GM19239 (cell line): ENCODE measurements at regions not wholly inside any gene's neighbourhood (a gene's known extent, or its start where the extent isn't known, plus 50 kb on each side); places are given as distances from the start of the nearest gene placed in this dataset.
"Not testable (repeated sequence)": the region's sequence is repeated elsewhere in the genome, so short reads cannot be mapped to it uniquely, and the experiment has no call there.

Experiments used
- DNase-seq: peaks from one replicate; pipeline ENCODE4 v3.0.0; 2011; ENCODE audit warnings: low spot score; ENCODE audit not compliant: insufficient read length
- FAIRE-seq: peaks from 2 replicates; lab custom pipeline; 2011; peaks lifted over from hg19 to GRCh38; lab: Jason Lieb, UNC

DNA sequence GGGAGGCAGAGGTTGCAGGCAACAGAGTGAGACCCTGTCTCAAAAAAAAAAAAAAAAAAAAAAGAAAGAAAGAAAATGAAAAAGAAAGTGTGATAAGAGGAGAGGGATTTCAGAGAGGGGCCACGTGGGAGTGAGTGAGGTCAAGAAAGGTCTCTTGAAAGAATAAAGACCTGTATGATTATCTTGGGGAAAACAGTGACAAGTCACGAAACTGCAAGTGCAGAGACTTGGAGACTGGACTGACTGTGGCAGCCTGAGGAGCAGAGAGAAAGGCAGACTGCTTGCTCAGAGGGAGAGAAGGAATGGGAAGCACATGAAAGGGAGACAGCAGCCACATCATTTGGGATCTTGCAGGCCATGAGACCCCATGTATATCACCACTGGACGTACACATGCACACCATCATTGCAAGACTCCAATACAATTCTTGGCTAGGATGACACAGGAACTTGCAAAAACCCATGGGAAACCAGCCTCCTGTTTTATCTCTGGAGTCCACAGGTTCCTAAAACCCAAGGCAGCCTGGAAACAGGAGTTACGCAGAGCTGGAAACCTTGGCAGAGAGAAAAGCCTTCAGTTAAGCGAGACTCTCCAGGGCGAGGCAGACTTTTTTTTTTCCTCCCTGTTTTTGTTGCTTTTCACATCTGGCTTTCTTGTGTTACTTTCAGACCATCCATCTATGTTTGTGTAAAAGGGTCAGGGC, 207.0 kb upstream of the TBL1X start:
- FAIRE-seq (no peak), DNase-seq (no peak)

DNA sequence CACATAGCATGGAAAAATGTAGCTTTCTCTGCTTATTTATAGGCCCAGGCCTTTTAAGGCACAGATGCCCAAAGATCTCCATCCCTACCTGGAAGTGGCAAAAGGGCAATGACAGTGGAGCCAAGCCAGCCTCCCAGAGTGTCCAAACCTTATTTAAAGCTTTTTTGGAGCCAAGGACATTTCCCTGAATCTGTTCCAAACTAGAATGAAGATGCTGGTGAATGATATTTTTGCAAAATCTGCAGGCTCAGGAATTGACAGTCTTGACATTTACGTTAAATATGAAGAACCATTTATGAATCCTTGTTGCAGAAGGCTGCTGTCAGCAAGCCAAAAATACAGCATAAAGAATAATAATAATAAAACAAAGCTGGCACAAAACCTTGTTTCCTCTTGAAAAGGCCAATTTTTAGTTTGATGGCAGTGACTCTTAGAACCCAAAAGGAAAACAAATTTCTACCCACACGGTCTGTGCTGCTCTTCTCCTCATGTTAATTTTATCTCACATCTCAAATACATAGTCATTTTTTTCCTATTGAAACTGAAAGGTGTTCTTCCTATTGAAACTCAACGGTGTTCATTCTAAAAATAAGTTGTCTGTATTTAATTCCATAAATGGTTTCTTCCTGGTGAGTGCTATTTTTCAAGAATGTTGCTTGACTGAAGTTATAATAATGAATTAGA, 206.3 kb upstream of the TBL1X start:
- DNase-seq (no peak), FAIRE-seq (peak; percentile 23)

DNA sequence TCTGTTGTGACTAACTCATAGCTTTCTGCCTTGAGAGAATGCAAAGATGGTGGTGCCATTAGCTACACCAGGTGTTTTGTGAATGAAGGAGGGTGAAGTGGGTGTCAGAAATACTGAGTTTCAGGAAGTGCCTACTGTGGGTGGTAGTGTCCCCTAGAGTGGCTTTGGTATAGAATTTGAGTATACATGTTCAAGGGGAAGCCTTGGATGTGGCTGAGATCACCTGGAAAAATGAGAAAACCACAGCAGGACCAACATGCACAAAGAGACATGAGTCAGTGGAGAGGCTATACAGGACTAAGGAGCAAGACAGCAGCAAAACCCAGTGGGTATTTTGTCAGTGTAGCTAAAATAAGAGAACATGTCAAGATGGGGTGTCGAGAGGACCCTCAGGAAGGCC, 204.3 kb upstream of the TBL1X start:
- DNase-seq: no peak
- no peak for FAIRE-seq

DNA sequence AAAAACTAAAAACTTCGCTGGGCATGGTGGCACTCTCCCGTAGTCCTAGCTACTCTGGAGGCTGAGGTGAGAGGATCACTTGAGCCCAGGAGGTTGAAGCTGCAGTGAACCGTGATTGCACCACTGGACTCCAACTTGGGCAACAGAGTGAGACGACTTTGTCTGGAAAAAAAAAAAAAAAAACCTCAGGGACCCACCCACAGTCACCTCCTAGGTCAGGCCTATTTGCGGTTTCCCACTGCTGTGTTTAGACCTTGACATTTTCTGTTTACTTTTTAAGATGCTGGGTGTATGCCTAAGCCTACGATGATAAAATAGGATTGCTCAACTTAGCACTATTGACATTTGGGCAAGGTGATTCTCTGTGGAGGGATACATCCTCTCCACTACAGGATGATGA, 197.4 kb upstream of the TBL1X start:
- DNase-seq: no peak
- no peak for FAIRE-seq

DNA sequence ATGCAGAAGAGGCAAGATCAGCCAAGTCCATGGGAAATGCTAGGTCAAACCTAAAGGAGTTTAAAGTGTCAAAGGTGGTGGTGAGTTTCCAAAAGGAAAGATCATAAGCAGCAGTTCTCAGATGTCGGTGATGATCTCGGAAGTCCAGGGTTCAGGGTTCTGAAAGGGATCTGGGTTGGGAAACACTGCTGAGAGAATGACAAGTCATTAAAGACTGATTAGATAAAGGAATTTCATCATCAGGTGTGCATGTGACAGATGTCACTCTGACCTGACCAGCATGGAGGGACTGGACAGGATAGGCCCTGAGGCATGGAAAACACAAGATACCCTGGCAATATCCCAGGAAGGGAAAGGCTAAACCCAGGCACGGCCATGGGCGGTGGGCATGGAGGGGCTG, 195.7 kb upstream of the TBL1X start:
- FAIRE-seq: no peak
- no peak for DNase-seq

DNA sequence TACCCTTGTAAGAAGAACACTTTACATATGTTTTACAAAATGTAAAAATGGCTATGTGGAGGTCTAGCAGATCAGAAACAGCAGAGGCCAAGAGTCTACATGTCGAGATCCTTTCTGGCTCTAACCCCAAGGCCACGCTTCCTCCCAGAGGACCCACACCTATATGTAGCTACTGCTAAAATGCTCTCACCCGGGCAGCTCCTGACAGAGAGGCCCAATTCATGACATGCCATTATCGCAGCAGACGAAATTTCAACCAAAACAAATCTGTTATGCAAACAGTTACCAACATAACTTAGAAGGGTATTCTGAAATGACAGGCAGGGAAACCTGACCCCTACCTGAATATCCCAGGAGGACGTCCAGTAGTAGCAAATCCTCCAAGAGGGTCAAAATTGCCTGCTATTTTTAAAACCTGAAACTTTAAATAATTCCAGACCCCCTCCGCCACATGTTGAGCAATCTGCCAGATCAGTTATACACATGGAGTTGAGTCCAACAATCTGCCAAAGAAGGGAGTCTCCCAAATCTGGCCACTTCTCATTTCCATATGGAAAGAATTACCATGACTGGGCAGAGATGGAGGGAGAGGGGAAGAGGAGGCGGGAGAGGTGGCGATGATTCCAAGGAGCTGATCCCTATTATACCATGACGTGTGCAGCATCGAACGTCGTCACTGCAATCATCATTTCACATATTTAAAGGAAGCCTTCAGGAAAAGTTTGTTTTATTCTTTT, 192.9 kb upstream of the TBL1X start:
- FAIRE-seq (no peak), DNase-seq (no peak)

DNA sequence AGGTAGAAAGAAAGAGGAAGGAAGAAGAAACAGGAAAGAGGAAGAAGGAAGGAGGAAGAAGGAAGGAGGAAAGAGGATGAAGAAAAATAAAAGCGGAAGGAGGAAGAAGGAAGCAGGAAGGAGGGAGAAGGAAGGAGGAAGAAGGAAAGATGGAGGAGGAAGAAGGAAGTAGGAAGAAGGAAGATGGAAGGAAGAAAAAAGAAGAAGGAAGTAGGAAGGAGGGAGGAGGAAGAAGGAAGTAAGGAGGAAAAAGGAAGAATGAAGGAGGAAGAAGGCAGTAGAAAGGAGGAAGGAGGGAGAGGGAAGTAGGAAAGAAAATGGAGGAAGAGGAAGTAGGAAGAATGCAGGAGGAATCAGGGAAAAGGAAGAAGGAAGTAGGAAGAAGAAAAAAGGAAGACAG, 191.1 kb upstream of the TBL1X start:
- no peak for DNase-seq
- FAIRE-seq: no peak

DNA sequence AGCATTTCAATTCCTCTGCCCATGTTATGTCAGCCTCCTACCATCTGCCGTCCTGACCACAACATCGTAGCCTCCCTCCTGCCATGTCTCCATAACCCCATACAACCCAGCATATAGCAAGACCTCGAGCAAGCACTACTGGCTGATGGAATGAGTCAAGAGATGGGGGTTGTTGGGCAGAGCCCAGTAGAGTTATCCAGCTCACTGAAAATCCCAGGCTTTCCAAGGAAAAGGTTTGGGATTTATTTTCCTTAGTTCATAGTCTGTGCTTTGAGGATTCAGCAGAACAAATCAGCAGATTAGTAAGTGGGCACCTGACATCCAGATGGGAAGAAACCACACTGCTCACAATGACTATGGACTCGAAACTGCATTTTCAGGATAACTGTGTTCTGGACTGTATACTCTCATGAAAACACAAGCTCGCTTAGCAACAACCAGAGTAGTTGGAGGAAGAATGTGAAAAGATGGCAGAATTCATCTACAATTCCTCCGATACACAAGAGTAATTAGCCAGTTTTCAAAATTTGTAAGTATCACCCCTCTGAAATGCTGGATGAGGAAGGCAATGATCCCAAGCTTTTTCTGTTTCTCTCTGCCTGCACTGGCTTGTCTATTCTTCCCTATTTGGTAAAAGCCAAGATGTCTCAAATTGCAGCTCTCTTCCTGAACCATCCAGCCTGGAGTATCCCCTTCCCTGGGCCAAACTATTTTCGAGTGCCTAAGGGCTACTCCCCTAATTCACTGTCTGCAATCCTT, 186.2 kb upstream of the TBL1X start:
- peak; percentile 31 for FAIRE-seq
- DNase-seq: no peak

DNA sequence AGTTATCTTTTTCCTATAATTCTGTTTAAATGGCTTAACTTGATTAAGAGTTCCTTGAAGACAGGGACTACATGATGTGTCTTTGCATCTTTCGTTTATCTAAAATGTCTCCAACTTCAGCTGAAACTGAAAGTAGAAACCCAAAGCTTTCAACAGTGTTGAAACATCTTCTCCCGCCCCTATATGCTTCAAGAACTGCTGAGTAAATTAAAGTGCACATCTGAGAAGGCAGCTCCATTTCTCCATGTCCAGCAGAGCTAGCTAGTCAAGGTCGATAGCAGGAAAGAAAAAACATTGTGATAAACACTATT, 185.7 kb upstream of the TBL1X start:
- FAIRE-seq (peak; percentile 62), DNase-seq (no peak)

DNA sequence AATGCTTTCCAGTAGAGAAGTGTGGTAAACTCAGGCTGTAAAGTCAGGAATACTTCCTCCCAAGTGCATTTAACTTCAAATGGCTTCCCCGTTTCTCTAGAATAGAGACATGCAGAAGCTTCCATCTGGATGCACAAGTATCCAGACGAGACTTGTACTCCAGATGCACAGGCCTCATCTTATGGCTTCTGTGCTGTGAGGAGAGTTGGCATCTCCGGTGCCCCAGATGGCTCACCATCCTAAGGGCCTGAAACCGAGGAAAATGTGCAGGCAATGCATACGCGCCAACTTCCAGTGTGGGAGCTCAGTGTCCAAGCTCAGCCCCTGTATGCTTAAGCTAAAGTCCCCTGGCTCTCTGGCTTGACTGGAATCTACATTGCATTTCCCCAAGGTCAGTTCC, 184.0 kb upstream of the TBL1X start:
- no peak for DNase-seq
- FAIRE-seq: no peak

DNA sequence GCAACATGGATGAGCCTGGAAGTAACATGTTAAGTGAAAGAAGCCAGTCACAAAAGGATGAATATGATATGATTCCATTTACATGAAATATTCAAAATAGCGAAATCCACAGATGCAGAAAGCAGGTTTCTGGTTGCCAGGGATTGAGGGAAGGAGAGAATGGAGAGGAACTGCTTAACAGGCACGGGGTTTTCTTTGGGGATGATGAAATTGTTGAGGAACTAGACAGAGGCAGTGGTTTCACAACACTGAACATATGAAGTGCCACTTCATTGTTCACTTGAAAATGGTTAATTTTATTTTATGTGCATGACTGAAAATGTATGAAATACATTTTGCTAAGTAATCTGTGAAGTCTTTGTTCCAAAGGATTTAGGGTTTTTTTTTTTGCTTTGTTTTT, 182.5 kb upstream of the TBL1X start:
- FAIRE-seq (no peak), DNase-seq (no peak)

DNA sequence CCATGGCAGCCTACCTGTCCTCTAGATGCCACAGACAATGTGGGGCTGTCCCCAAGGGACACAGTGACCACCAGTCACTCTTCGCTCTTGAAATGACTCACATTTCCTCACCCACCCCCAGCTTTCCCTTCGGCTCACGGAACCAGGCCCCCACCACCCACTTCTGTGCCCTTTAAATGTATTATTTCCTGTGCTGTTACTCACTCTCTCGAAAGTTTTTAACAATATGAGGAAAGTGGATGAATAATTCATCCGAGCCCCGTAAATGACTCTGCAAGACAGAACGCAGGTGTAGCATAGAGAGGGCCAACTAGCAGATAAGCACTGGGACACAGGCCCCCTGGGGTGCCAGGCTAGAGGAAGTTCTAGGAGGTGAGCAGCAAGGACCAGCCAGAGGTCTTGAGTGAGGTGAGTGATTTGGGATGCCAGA, 179.5 kb upstream of the TBL1X start:
- FAIRE-seq (no peak), DNase-seq (no peak)

DNA sequence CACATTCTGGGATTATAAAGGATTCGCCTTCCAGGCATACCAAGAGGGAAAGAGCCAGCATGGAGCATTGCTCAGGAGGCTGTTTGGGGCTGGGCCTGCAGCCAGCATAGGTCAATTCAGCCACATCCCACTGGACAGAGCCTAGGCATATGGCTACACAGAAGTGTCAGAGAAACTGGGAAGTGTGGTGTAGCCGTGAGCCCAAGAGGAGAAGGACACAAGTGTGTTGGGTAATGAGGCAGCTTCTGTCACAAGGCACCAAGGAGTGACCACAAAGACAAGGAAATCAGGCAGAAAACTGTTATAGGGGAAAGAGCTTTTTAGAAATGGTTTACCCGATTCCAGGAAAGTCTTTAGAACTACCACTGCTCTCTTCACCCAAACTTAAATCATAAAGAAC, 178.6 kb upstream of the TBL1X start:
- FAIRE-seq (no peak), DNase-seq (no peak)

DNA sequence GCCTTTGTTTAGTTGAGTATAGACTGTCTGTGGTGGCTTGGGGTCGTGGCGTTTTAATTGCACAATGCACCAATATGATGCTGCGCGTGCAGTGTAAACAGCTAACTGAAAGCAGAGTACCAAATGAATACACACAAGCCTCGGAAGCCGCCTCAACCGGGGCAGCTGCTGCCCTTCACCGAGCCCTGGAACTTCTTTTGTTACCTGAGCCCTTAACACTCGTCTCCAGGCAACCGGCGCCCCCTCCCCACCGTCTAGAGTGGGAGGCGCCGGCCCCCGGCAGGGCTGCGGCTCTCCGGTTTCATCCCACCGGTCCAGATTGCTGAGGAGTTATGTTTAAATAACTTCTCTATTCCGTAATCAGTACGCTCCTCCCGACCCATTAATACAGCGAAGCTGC, 173.2 kb upstream of the TBL1X start:
- DNase-seq (no peak), FAIRE-seq (no peak)

DNA sequence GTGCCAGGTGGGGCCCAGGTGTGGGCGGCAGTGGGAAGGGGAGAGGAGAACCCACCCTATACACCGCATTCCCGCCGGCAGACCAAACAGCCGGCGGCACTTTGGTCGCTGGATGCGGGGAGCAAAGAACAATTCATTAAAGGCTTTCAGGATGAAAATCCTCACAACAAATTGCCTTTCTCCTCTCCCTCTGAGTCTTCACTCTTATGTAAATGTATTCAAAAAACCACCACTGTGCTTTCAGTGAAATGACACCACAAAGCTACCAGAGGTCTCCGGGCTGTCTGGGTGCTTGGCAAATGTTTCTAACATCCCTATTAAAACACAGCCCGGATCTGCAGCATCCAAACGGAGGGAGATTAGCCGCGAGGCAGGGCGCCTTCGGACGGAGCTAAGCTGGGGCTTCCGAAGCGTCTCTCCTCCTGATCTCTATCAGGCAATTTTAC, 171.8 kb upstream of the TBL1X start:
- DNase-seq (no peak), FAIRE-seq (no peak)

DNA sequence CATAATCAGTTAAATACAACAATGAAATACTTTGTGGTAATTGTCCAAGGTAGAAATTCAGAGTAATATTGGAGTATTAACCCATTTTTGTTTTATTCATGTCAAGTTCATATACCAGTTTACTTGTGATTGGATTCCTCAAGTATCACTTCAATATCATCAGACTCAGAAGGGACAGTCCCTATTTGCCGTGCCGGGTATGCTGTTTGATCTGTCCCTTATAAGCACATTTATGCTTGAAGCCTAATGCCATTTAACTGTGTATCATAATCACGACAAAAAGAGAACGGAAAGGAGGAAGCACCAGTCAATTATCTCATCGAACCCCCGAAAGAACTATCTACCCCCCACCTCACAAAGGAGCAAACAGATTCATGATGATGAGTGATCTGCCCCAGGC, 171.0 kb upstream of the TBL1X start:
- no peak for FAIRE-seq
- DNase-seq: no peak

DNA sequence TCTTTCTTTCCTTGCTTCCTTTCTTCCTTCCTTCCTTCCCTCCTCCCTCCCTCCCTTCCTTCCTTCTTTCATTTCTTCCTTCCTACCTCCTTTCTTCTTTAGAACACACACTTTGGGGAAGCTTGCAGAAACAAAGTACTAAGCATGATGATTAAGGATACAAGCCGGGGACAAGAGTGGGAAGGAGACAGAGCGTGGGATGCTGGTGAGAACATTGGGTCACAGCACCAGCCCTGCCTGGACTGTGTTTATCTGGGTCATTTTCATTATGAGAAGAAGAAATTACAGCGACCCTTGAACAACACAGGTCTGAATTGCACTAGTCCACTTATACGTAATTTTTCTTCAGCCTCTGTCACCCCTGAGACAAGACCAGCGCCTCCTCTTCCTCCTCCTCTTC, 169.3 kb upstream of the TBL1X start:
- FAIRE-seq (no peak), DNase-seq (no peak)

DNA sequence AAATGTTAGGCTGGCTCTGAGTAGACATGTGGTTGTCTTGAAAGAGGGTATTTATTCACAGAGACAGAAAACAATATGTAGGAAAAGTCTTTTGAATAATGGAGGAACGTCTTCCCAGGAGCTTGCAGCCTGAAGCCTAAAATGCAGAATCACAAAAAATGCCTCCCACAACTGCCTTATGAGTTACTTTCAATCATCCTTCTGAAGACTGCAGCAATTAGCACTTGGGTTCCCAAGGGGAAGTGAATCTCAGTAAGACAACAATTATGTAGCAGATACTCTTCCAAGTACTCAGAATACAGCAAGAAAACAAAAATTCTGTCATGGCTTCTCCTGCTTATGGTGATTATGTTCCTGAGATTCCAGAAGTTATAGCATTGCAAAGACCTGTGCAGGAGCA, 166.6 kb upstream of the TBL1X start:
- FAIRE-seq: no peak
- no peak for DNase-seq

DNA sequence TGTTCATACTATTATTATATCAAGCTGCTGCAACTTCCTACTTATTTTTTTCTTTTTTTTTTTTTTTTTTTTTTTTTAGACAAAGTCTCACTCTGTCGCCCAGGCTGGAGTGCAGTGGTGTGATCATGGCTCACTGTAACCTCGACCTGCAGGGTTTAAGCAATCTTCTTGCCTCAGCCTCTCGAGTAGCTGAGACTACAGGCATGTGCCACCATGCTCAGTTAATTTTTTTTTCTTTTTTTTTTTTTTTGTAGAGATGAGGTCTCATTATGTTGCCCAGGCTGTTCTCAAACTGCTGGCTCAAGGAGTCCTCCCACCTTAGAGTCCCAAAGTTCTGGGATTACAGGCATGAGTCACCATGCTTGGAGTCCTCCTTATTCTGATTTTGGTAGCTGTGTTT, 165.2 kb upstream of the TBL1X start:
- DNase-seq, FAIRE-seq: not testable (repeated sequence)

DNA sequence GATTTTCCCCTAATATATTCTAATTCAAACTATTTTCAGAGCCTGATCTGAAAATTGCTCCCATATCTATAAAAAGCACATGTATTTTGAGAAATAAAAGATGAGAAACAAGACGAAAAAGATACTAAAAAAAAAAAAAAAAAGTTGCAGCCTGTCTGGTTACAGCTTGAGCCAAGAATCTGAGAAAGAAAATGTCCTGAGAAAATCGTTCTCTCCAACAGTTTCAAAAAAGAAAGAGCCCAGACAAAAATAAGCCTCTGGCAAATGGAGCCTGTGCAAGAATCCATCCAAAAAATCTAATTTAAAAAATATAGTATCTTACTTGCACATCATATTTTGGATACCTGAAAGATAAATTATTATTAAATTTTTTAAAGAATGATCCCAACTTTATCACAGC, 163.0 kb upstream of the TBL1X start:
- FAIRE-seq (no peak), DNase-seq (no peak)

DNA sequence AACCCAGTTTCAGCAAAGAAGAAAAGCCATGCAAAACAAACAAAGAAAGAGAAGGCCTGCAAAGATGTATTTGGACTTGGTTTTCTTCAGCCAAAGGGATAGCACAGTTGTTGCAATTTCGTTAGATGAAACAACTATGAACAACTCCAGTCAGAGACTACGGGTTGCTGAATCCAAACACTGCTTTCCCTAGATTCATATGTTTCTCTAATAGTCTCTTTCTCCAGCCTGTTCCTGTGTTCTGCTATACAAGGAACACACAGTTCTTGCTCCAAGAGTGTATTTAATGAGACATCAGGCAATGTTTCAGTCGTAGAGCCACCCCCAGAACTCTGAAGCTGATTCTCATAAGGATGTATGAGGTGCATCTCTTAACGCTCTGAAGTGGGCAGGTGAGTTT, 162.5 kb upstream of the TBL1X start:
- DNase-seq: no peak

More for the DNA sequence above, 162.5 kb upstream of the TBL1X start:
- FAIRE-seq: no peak
